ENCODE measurements at regions not wholly inside any gene's neighbourhood (a gene's known extent, or its start where the extent isn't known, plus 50 kb on each side); places are given as distances from the start of the nearest gene placed in this dataset.
"Not testable (repeated sequence)": the region's sequence is repeated elsewhere in the genome, so short reads cannot be mapped to it uniquely, and the experiment has no call there.

DNA sequence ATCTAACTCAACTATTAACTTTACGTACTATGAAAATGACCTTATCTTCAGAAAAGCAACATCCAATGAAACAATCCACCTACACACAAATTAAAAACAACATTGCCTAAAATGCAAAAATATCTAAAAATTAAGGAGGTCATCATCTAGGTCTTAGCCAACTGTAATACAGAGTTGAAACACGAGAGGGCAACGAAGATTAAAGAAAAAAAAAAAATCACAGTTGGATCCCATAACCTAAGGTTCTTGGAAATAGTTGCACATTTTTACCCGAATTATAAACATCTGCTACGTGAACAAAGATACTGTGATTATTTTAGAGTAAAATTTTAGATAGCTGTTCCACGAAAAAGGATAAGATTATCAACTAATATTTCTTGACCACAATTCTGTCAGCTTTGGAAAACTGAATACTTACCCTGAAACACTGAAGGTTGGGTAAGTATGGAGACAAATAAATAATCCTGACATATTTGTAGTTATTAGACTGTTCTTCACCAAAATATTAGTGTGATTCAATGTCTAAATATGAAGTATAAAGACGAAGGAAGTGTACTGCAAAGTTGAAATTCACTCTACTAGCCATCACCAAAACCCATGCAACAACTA is 88.0 kb upstream of the AK4 start:
- H3K27ac ChIP-seq: no peak overlapping the region
- DNase-seq (ENCODE audit: low read depth, low spot score): no peak

- DNase-seq (ENCODE audit: low read depth, low spot score): no peak
- no peak overlapping the region for H3K27ac ChIP-seq
Observed at GRCh38 chr1:65062339-65062738, 85.7 kb upstream of the AK4 start.

DNA sequence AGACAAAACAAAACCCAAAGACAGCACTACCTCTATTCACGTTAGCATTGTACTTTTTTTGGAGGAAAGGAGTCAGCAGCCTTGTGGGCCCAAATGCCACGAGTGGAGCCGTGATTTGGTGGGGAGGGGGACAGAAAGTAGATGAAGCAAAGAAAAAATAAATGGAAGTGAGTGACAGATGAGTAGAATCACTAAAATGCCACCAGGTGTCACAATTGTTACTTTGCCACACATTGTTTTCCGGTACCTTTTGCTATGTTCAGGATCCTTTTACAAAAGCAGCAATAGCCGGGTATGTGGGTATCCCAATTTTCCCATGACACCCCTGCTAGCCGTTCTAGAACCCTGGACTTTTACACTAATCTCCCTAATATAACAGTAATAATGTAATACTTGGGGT is 85.0 kb upstream of the AK4 start:
- DNase-seq (ENCODE audit: low read depth, low spot score): no peak
- H3K27ac ChIP-seq: no peak overlapping the region

GRCh38 chr1:65064981-65065380 is 83.0 kb upstream of the AK4 start:
- DNase-seq (ENCODE audit: low read depth, low spot score): no peak
- no peak overlapping the region for H3K27ac ChIP-seq

GRCh38 chr1:65065524-65066418 is 82.2 kb upstream of the AK4 start:
- H3K27ac ChIP-seq: no peak overlapping the region
- DNase-seq (ENCODE audit: low read depth, low spot score): no peak

GRCh38 chr1:65066419-65066765 is 81.6 kb upstream of the AK4 start:
- H3K27ac ChIP-seq: no peak overlapping the region
- DNase-seq (ENCODE audit: low read depth, low spot score): no peak

DNA sequence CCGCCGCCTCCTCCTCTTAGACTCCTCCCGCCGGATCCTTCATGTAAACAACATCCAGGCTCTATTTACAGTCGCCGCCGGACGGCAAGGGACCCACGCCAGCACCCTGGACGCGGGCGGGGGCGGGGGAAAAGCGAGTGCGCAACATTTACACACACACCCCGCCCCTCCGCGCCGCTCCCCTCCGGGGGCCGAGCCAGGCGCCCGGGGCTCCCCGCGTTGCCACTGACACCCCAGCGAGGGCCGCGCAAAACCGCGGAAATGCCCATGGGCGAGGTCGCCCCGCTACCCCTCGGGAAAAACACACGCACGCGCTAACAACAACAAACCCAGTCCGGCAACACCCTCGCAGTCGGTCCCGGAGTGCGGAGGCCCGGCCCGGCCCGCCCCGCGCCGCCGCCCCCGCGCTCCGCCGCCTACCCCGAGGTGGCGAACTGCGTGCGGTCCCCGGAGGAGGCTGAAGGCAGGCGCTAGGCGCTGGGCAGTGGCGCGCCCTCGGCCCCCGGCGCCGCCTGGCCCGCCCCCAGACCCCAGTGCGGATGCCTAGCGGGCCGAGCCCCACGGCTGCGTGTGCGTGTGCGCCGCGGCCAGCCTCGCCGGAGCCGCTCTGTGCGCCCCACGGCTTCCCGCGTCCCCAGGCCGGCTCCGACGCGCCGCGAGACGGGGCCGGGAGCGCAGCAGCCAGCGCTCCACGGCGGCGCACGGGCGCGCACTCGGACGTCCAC is 81.1 kb upstream of the AK4 start:
- DNase-seq (ENCODE audit: low read depth, low spot score): no peak
- no peak overlapping the region for H3K27ac ChIP-seq

DNA sequence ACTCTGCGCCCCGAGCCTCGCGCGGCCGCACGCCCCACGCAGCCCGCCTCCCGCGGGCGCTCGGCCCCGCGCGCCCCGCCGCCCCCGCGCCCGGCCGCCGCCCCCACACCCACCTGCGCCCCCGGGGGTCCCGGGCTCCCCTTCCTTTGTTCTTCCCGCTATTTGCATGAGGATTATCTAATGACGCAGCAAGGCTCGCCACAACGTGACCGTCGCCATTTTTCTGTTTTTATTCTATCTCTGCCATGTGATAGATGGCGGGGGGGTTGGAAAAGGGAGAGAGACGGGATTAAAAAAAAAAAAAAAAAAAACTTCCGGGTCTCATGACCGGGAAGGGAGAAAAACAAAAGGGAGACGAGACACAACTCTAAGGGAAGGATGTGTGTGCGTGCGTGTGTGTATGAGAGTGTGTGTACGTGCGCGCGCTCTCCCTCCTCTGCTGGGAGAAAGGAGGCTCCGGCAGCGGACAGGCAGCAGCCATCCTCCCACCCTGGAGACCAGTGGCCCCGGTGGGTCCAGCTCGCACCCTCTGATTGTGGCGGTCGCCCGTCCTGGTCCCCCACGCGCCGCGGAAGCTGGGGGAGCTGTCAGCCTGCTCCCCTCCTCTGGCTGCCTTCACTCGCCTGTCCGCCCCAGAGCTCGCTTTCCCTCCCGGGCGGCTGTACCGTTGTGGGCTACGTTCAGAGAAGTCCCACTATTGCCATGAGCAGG is 80.4 kb upstream of the AK4 start:
- peak; percentile 14 for DNase-seq (ENCODE audit: low read depth, low spot score)
- no peak overlapping the region for H3K27ac ChIP-seq

GRCh38 chr1:65068202-65069010 is 79.6 kb upstream of the AK4 start:
- H3K27ac ChIP-seq: no peak overlapping the region
- DNase-seq (ENCODE audit: low read depth, low spot score): no peak

GRCh38 chr1:65069011-65069565 is 78.9 kb upstream of the AK4 start:
- no peak for DNase-seq (ENCODE audit: low read depth, low spot score)
- no peak overlapping the region for H3K27ac ChIP-seq

DNA sequence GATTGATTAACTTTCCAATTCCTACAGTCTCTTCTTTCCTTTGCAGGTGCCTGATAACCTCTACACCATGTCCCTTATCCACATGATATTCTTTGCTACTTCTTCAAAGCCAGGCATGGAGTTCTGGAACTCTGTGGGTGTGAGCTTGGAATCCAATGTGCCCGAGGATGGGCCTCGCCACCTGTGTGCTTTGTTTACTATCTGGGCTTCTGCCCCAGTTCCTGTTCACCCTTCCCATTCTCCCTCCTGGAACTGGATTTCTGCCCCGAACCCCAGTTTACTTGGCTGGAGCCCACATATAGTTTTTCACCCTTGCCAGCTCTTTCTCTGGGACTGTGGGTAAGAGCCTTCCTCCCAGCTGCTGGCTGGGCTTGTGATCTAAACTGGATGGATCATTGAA is 75.2 kb upstream of the AK4 start:
- H3K27ac ChIP-seq: no peak overlapping the region
- no peak for DNase-seq (ENCODE audit: low read depth, low spot score)

DNA sequence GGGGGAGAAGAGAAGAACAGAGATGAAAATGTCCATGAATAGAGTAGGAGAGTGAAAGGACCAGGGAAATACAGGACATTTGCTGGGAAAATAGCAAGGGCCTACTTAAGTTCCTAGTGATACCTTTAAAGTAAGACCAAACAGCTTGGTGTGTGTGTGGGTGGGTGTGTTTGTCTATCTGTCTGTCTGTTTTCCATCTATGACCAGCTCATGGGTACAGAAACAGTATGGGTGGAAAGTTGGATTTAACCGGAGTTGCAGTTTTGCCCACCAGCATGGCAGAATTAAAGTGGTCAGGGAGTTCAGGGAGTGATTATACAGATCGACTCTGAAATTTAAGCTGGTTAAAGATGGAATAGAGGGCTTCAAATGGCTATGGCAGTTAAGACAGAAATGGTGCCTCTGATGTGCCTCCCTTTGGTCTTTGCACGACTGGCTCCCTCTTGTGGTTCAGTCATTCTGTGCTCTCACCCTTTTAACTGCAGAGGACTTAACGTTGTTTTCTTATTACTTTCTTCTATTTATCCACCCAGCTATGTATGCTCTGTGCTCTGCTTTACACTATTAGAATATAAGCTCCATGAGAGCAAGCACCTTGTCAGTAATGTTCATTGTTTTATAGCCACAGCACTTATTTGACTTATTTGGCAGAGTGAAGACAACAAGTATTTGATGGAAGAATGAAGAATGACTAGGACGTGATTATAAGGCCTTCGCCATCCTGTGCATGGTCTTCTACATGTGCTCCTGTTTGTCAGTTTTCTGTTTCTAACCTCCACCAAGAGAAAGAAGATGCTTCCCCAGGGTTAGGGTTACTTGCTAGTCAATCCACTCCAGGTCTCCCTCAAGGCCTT is 72.7 kb upstream of the AK4 start:
- DNase-seq (ENCODE audit: low read depth, low spot score): no peak
- H3K27ac ChIP-seq: no peak overlapping the region

GRCh38 chr1:65077369-65077768 is 70.6 kb upstream of the AK4 start:
- no peak overlapping the region for H3K27ac ChIP-seq
- no peak for DNase-seq (ENCODE audit: low read depth, low spot score)

GRCh38 chr1:65079941-65080340 is 68.1 kb upstream of the AK4 start:
- no peak overlapping the region for H3K27ac ChIP-seq
- peak; percentile 67 for DNase-seq (ENCODE audit: low read depth, low spot score)

DNA sequence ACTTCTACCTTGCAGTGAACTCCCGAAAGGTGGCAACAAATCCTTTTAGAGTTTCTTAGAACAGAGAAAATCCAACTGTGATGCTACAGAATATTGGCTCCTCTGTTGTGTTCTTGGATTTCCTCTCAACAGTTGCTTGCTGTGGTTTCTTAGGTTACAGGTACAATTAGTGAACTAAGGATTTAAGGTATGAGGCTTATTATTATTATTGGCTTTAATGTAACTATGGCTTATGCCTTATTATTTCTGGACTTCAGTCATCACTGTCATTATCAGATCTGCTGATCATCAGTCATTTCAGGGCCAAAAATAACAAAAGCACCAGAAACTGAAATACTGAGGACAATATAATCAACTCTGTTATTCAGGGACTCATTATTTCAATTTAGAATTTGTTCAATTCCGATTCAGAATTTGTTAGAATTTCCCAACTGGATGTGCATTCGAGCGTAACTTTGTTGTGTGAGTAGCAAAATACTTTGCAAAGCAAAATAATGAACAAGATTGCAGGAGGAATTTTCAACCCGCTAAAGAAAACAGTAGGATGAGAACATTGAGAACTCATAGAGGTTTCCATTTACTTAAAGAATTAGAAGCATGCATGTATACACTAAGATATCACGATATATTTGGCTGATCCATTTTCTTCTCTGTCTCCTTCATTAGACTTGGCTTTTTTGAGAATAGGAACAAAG is 65.5 kb upstream of the AK4 start:
- H3K27ac ChIP-seq: no peak overlapping the region
- no peak for DNase-seq (ENCODE audit: low read depth, low spot score)

DNA sequence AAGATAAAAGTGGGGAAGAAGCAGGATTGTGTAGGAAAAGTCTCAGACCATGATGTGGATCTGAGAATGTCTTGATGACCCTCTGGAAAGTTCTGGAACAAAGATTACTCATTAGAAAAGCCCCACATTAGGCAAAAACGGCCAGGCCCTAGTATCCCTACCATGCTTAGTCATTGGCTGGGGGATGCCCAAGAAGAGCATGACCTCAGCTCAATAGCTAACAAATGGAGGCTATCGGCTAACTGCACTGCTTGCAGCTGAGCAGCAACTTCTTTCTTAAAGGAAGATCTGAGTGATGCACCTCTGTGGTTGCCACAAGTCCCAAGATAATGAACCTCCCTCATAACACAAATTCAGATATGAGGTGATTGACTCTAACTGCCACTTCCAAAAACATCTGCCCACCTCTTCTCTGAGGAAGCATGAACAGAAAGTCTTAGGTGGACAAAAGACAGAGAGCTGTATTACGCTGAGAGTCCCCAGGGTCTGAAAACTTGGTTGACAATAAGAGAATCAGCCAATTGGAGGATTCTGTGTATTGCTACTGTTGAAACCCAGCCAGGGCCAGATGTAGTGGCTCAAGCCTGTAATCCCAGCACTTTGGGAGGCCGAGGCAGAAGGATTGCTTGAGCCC is 64.6 kb upstream of the AK4 start:
- no peak for DNase-seq (ENCODE audit: low read depth, low spot score)
- no peak overlapping the region for H3K27ac ChIP-seq

GRCh38 chr1:65084066-65084465 is 63.9 kb upstream of the AK4 start:
- H3K27ac ChIP-seq: no peak overlapping the region
- no peak for DNase-seq (ENCODE audit: low read depth, low spot score)

GRCh38 chr1:65087519-65087918 is 60.5 kb upstream of the AK4 start:
- DNase-seq (ENCODE audit: low read depth, low spot score); H3K27ac ChIP-seq: not testable (repeated sequence)
